ENCODE measurements at regions not wholly inside any gene's neighbourhood (a gene's known extent, or its start where the extent isn't known, plus 50 kb on each side); places are given as distances from the start of the nearest gene placed in this dataset.
A peak's percentile ranks its signal among the peaks of the same experiment; 100 is the strongest.

DNA sequence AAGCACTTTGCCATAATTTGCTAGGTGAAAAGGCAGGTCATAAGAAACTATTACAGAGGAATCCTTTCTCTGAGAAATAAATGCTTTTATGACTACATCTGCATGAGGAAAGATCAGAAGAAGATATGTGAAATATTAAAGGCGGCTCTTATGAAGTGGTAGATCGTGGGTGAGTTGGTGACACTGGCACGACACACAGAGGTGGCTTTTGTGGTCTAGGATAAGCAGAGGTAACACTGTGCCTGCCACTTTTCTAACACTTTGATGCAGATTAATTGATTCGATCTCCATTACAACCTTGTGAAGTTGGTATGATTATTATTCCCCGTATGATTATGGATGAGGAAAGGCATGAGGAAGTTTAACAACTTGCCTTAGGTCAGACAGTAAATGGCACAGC, 60.0 kb upstream of the ELK3 start:
- peaks cover 23% of the 10 kb centered on the region for H3K27me3 ChIP-seq (replicated peaks; ENCODE audit: control insufficient read depth, insufficient read depth, low read length)
- DNase-seq (ENCODE audit: low read depth): no peak
- H3K9ac ChIP-seq (ENCODE audit: low read length): no peak overlapping the region
- peaks cover 7% of the 10 kb centered on the region for H3K4me1 ChIP-seq (ENCODE audit: control insufficient read depth, insufficient read depth, low read length)
- H3K36me3 ChIP-seq (ENCODE audit: control insufficient read depth, insufficient read depth, low read length, severe bottlenecking): no peaks in the 10 kb centered on the region
- H3K4me3 ChIP-seq (ENCODE audit: low read length): no peak overlapping the region
- H3K9me3 ChIP-seq (ENCODE audit: control insufficient read depth, low read length): no peaks in the 10 kb centered on the region

GRCh38 chr12:96136161-96136560, 58.0 kb upstream of the ELK3 start:
- peak; percentile 45 for DNase-seq (ENCODE audit: low read depth)
- Histone ChIP-seq H3K36me3 (ENCODE audit: control insufficient read depth, insufficient read depth, low read length, severe bottlenecking) (no peaks in the 10 kb centered on the region), H3K9ac (ENCODE audit: low read length) (no peak overlapping the region), H3K27me3 (replicated peaks; ENCODE audit: control insufficient read depth, insufficient read depth, low read length) (peaks cover 12% of the 10 kb centered on the region), H3K4me3 (ENCODE audit: low read length) (no peak overlapping the region), H3K4me1 (ENCODE audit: control insufficient read depth, insufficient read depth, low read length) (peaks cover 8% of the 10 kb centered on the region), H3K9me3 (ENCODE audit: control insufficient read depth, low read length) (no peaks in the 10 kb centered on the region)

- Histone ChIP-seq H3K4me1 (ENCODE audit: control insufficient read depth, insufficient read depth, low read length) (peaks cover 14% of the 10 kb centered on the region), H3K4me3 (ENCODE audit: low read length) (no peak overlapping the region), H3K36me3 (ENCODE audit: control insufficient read depth, insufficient read depth, low read length, severe bottlenecking) (no peaks in the 10 kb centered on the region), H3K9me3 (ENCODE audit: control insufficient read depth, low read length) (no peaks in the 10 kb centered on the region), H3K27me3 (replicated peaks; ENCODE audit: control insufficient read depth, insufficient read depth, low read length) (peaks cover 5% of the 10 kb centered on the region), H3K9ac (ENCODE audit: low read length) (no peak overlapping the region)
- no peak for DNase-seq (ENCODE audit: low read depth)
Observed at GRCh38 chr12:96136725-96137378, 57.3 kb upstream of the ELK3 start.

- Histone ChIP-seq H3K4me3 (ENCODE audit: low read length) (no peak overlapping the region), H3K36me3 (ENCODE audit: control insufficient read depth, insufficient read depth, low read length, severe bottlenecking) (no peaks in the 10 kb centered on the region), H3K9me3 (ENCODE audit: control insufficient read depth, low read length) (no peaks in the 10 kb centered on the region), H3K9ac (ENCODE audit: low read length) (no peak overlapping the region), H3K27me3 (replicated peaks; ENCODE audit: control insufficient read depth, insufficient read depth, low read length) (no peaks in the 10 kb centered on the region), H3K4me1 (ENCODE audit: control insufficient read depth, insufficient read depth, low read length) (peaks cover 14% of the 10 kb centered on the region)
- peak; percentile 64 for DNase-seq (ENCODE audit: low read depth)
Observed at GRCh38 chr12:96140174-96140573, 54.0 kb upstream of the ELK3 start.

DNA sequence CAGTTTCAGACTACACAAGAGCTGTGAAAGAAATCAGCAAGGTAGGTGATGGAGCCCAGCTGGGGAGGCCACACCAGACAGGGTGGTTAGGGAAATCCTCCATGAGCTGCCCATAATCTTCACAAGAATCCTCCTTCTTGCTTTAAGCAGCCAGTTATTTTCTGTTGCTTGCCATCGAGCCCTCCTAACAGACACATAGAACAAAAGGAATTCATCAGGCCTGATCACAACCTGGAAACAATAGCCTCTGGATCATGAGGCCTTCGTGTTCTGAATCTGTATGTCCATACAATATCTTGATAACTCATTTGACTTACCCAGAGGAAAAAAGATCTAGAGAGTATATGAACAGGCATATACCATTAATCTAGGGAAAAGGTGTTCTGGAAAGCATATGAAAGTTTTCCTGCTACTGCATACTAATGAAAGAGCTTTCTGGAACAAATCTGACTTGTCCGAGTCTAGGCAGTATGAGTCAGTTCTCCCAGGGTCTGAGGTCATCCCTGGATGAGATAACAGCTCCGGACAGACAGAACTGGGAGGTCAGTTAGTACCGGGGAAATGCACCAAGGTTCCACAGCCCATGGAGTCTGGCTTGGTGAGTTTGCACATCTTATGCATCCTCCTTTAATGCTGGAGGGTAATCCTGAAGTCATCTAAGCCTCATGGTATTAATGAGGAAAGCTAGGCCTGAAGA, 52.8 kb upstream of the ELK3 start:
- Histone ChIP-seq H3K36me3 (ENCODE audit: control insufficient read depth, insufficient read depth, low read length, severe bottlenecking) (no peaks in the 10 kb centered on the region), H3K9ac (ENCODE audit: low read length) (no peak overlapping the region), H3K9me3 (ENCODE audit: control insufficient read depth, low read length) (no peaks in the 10 kb centered on the region), H3K27me3 (replicated peaks; ENCODE audit: control insufficient read depth, insufficient read depth, low read length) (no peaks in the 10 kb centered on the region), H3K4me1 (ENCODE audit: control insufficient read depth, insufficient read depth, low read length) (peaks cover 9% of the 10 kb centered on the region), H3K4me3 (ENCODE audit: low read length) (no peak overlapping the region)
- peak; percentile 34 for DNase-seq (ENCODE audit: low read depth)

DNA sequence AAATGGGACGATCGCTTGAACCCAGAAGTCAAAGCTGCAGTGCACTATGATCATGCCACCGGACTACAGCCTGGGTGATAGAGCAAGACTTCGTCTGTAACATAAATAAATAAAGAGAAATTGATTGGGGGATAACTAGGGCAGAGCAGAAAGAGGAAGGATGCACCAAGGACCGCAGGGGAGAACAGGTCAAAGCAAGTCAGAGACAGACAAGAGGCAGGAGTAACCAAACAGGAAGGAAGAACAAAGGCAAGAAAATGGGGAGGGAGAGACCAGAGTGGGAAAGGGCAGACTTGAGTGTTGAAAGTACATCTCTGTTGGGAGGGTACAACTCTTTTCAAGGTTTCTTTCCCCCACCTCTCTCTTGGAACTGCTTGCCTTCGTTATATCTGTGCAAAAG, 50.8 kb upstream of the ELK3 start:
- Histone ChIP-seq H3K9ac (ENCODE audit: low read length) (no peak overlapping the region), H3K36me3 (ENCODE audit: control insufficient read depth, insufficient read depth, low read length, severe bottlenecking) (no peaks in the 10 kb centered on the region), H3K9me3 (ENCODE audit: control insufficient read depth, low read length) (no peaks in the 10 kb centered on the region), H3K4me1 (ENCODE audit: control insufficient read depth, insufficient read depth, low read length) (peaks cover 7% of the 10 kb centered on the region), H3K4me3 (ENCODE audit: low read length) (no peak overlapping the region), H3K27me3 (replicated peaks; ENCODE audit: control insufficient read depth, insufficient read depth, low read length) (no peaks in the 10 kb centered on the region)
- DNase-seq (ENCODE audit: low read depth): no peak

DNA sequence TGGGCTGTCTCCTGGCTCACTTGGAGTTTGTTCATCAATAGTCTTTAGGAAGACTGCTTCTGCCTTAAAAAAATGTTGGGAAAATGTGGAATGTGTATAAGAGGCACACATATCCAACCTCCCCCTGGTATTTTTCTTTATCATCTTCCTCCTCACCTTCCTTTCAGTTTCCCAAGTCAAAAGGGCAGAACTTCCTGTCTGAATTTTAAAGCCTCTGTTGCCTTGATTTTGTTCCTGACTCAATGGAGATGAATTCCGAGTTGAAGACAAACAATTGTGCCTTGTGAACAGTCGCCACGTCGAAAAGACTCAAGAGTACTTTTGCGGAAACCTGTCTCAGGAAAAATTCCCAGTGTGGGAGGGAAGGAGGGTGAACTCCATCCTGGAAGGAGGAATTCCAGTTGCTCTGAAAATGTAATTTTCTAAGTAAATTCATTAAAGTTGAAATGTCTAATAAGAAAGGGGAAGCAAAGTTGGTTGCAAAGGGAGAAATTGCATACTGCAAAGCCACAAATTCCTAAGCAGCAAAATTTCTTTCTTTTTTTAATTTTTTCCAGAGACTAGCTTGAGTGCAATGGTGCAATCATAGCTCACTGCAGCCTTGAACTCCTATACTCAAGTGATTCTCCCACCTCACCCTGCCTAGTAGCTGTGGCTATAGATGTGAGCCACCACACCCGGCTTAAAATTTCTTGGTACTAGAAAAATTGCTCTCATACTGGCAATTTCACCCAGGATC, 50.2 kb upstream of the ELK3 start:
- H3K9me3 ChIP-seq (ENCODE audit: control insufficient read depth, low read length): no peaks in the 10 kb centered on the region
- peaks cover 7% of the 10 kb centered on the region for H3K4me1 ChIP-seq (ENCODE audit: control insufficient read depth, insufficient read depth, low read length)
- H3K4me3 ChIP-seq (ENCODE audit: low read length): no peak overlapping the region
- no peaks in the 10 kb centered on the region for H3K27me3 ChIP-seq (replicated peaks; ENCODE audit: control insufficient read depth, insufficient read depth, low read length)
- no peaks in the 10 kb centered on the region for H3K36me3 ChIP-seq (ENCODE audit: control insufficient read depth, insufficient read depth, low read length, severe bottlenecking)
- no peak overlapping the region for H3K9ac ChIP-seq (ENCODE audit: low read length)
- DNase-seq (ENCODE audit: low read depth): no peak

All from adipocyte (in vitro differentiated cells).